PC-9 (cell line): ENCODE measurements at regions not wholly inside any gene's neighbourhood (a gene's known extent, or its start where the extent isn't known, plus 50 kb on each side); places are given as distances from the start of the nearest gene placed in this dataset.

Experiments used
- BruUV-seq: library from RNA; stranded (reverse); fragments of 400-500 nt; replicated peaks from 2 replicates; lab custom pipeline; 2021; lab: Mats Ljungman, UMichigan
- CTCF ChIA-PET: fragments of 300-600 bp; sonication (Branson Sonifier 250); formaldehyde crosslinking; loops from one replicate; lab custom pipeline; 2022; ENCODE audit warnings: antibody characterized with exemption; lab: Charles Lee
- POLR2A ChIA-PET: fragments of 300-600 bp; sonication (Branson Sonifier 250); formaldehyde crosslinking; loops from one replicate; lab custom pipeline; 2022; ENCODE audit warnings: antibody characterized with exemption; ENCODE audit not compliant: unreplicated experiment; lab: Charles Lee
- DNase-seq, 2 experiments: peaks; one replicate each; pipeline versions ENCODE4 v3.0.0 to v3.0.0-alpha.2; 2015 to 2022; ENCODE audit warnings: mixed read lengths in 1 of 2
- H2AFZ ChIP-seq: fragments of 200-600 bp; sonication (generic); 2 replicates; pipeline ENCODE4 v1.8.1; 2017; ENCODE audit warnings: antibody characterized with exemption
- H3F3A ChIP-seq: fragments of 200-600 bp; sonication (generic); 2 replicates; pipeline ENCODE4 v1.8.1; 2017; ENCODE audit warnings: antibody characterized with exemption, mild to moderate bottlenecking, low read depth; ENCODE audit not compliant: insufficient read depth
- H3K27ac ChIP-seq: fragments of 200-600 bp; sonication (generic); 2 replicates; pipeline ENCODE4 v1.6.1; 2016; ENCODE audit warnings: mixed run types
- H3K27me3 ChIP-seq: fragments of 200-600 bp; sonication (generic); 2 replicates; pipeline ENCODE4 v1.6.1; 2016; ENCODE audit warnings: low read depth, mixed run types; ENCODE audit not compliant: insufficient read depth
- H3K36me3 ChIP-seq: fragments of 200-600 bp; sonication (generic); 2 replicates; pipeline ENCODE4 v1.6.1; 2016; ENCODE audit warnings: low read depth, mixed run types
- H3K4me1 ChIP-seq: fragments of 200-600 bp; sonication (generic); replicated peaks from 2 replicates; pipeline ENCODE4 v1.6.1; 2016; ENCODE audit warnings: mixed run types; ENCODE audit not compliant: insufficient read depth
- H3K4me2 ChIP-seq: fragments of 200-600 bp; sonication (generic); 2 replicates; pipeline ENCODE4 v1.6.1; 2017; ENCODE audit warnings: mixed run types
- H3K4me3 ChIP-seq: fragments of 200-600 bp; sonication (generic); 2 replicates; pipeline ENCODE4 v1.6.1; 2016; ENCODE audit warnings: mixed run types
- H3K79me2 ChIP-seq: fragments of 200-600 bp; sonication (generic); 2 replicates; pipeline ENCODE4 v1.6.1; 2017; ENCODE audit warnings: low read depth, mixed run types
- H3K9me2 ChIP-seq: fragments of 200-600 bp; sonication (generic); 2 replicates; pipeline ENCODE4 v1.8.1; 2017; ENCODE audit warnings: mild to moderate bottlenecking; ENCODE audit not compliant: insufficient read depth
- H3K9me3 ChIP-seq: fragments of 200-600 bp; sonication (generic); 2 replicates; pipeline ENCODE4 v1.8.1; 2016; ENCODE audit warnings: low read depth; ENCODE audit not compliant: insufficient read depth
- H4K20me1 ChIP-seq: fragments of 200-600 bp; sonication (generic); 2 replicates; pipeline ENCODE4 v1.8.1; 2017; ENCODE audit not compliant: insufficient read depth
- EZH2 ChIP-seq: fragments of 200-600 bp; sonication (generic); IDR thresholded peaks from 2 replicates; pipeline ENCODE4 v1.8.0; 2017; ENCODE audit warnings: antibody characterized with exemption, low read depth
- intact Hi-C: fragments of 100-400 bp; cut with micrococcal nuclease; formaldehyde crosslinking; loops from one replicate; pipeline ENCODE4 v1.10.0; 2022; ENCODE audit not compliant: unreplicated experiment
- TF ChIP-seq, protein P1 (sequence below): fragments of 200-600 bp; sonication (generic); conservative IDR thresholded peaks from 2 replicates; pipeline ENCODE4 v1.6.1; 2017; ENCODE audit warnings: mixed run types, antibody characterized with exemption, mild to moderate bottlenecking, moderate library complexity

DNA sequence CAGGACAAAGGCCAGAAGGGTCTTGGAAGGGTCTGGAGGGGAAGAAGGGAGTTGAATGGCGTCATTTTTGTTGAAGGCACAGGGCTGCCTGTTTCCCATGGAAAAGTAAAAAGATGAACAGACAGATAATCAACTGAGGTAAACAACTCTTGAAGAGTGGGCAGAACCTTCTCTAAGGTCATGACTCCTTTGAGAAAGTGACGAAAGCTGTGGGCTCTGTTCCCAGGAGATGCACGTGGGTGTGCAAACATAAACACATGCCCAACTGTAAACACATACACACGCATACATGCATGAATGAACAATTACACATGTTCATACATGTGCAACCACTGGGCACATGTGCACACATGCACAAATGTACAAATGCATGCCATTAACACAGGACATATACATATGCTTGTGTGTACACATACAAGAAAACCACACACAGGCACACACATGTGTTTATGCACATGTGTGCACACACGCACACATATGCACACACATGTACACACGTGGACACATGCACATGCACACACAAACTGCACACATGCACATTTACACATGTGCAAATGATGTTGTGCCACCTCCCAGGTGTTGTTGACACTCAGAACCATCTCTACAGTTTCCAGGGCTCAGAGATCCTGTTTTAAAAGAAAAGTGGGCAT is 143.3 kb downstream of the GADD45G start:
- no peaks in the 10 kb centered on the region for H3K79me2 ChIP-seq
- H3K27me3 ChIP-seq, result peaks cover 77% of the 10 kb centered on the region
- H4K20me1 ChIP-seq, result no peaks in the 10 kb centered on the region
- H3F3A ChIP-seq, result no peaks in the 10 kb centered on the region
- no peaks in the 10 kb centered on the region for H3K36me3 ChIP-seq
- H3K27ac ChIP-seq, result no peak overlapping the region
- no peaks in the 10 kb centered on the region for H3K9me2 ChIP-seq
- H3K4me1 ChIP-seq, result no peaks in the 10 kb centered on the region
- DNase-seq, result no peak
- BruUV-seq, result no TSS peak
- no peak overlapping the region for H2AFZ ChIP-seq
- intact Hi-C loops, result no loop called here
- no peak overlapping the region for H3K4me3 ChIP-seq
- POLR2A ChIA-PET, result no interaction called here
- CTCF ChIA-PET, result no interaction called here
- H3K4me2 ChIP-seq, result no peak overlapping the region
- TF ChIP-seq, protein P1, sequence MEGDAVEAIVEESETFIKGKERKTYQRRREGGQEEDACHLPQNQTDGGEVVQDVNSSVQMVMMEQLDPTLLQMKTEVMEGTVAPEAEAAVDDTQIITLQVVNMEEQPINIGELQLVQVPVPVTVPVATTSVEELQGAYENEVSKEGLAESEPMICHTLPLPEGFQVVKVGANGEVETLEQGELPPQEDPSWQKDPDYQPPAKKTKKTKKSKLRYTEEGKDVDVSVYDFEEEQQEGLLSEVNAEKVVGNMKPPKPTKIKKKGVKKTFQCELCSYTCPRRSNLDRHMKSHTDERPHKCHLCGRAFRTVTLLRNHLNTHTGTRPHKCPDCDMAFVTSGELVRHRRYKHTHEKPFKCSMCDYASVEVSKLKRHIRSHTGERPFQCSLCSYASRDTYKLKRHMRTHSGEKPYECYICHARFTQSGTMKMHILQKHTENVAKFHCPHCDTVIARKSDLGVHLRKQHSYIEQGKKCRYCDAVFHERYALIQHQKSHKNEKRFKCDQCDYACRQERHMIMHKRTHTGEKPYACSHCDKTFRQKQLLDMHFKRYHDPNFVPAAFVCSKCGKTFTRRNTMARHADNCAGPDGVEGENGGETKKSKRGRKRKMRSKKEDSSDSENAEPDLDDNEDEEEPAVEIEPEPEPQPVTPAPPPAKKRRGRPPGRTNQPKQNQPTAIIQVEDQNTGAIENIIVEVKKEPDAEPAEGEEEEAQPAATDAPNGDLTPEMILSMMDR, result no peak
- no peak for TF ChIP-seq EZH2
- H3K9me3 ChIP-seq, result peaks cover 4% of the 10 kb centered on the region; the same call in 1 of the 2 replicates

DNA sequence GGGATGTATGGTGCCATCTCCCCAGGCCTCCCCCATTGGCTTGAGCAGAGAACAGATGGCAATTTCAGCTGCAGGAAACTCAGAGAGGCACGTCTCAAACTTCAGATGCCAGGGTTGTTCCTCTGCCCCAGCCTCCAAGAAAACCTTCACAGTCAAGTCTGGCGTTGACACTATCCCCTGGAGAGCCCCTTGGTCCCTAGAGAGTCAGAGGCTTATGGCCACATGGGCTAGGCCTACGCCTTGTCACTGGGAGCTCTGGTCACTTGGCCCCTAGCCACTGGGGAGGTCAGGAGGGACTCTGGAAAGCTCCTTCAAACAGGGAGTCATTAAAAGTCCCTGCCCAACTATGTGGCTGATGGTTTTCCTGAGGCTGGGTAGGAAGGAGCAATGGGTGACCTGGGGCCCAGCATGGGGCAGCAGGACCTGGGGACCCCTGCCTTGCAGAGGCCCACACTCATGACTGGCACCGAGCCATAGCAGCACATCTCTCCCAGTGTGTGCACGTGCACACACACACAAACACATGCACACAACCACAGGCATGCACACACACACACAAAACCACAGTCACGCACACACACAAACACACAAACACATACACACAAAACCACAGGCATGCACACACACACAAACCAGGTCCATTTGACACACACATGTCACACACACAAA is 144.2 kb downstream of the GADD45G start:
- no peaks in the 10 kb centered on the region for H3K79me2 ChIP-seq
- H3K36me3 ChIP-seq, result no peaks in the 10 kb centered on the region
- no peak overlapping the region for H3K4me2 ChIP-seq
- no peak for TF ChIP-seq EZH2
- TF ChIP-seq, protein P1, result no peak
- no peak overlapping the region for H2AFZ ChIP-seq
- H3K9me3 ChIP-seq, result peaks cover 4% of the 10 kb centered on the region; the same call in 1 of the 2 replicates
- BruUV-seq, result no TSS peak
- ChIA-PET CTCF (no interaction called here), POLR2A (no interaction called here)
- intact Hi-C loops, result no loop called here
- no peaks in the 10 kb centered on the region for H4K20me1 ChIP-seq
- no peaks in the 10 kb centered on the region for H3F3A ChIP-seq
- no peak overlapping the region for H3K27ac ChIP-seq
- no peak for DNase-seq
- H3K4me1 ChIP-seq, result no peaks in the 10 kb centered on the region
- H3K9me2 ChIP-seq, result no peaks in the 10 kb centered on the region
- peaks cover 77% of the 10 kb centered on the region for H3K27me3 ChIP-seq
- no peak overlapping the region for H3K4me3 ChIP-seq

DNA sequence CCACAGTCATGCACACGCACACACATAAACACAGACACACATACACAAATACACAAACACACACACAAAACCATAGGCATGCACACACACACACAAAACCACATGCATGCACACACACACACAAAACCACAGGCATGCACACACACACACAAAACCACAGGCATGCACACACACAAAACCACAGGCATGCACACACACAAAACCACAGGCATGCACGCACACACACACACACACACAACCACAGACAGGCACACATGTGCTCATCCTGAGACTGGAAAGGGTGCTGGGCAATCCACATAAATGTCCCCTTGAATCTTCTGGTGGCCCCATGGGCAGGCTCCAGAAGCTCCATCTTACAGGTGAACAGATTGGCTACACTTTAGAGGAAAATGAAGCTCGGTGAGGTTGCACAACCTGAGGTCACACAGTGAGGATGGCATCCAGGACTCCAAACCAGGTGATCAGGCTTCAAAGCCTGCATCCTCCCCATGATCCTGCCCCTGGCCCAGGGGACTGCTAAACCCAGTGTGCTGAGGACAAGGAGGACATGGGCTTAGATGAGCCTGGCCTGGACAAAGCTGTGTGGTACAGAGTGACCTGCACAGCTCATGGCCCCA is 144.8 kb downstream of the GADD45G start:
- CTCF ChIA-PET, result interaction anchor here (0.7 kb wide), 1 partner anchor 56 kb away, joined by 28 read pairs; no protein-coding TSS in a partner anchor
- Histone ChIP-seq H4K20me1 (no peaks in the 10 kb centered on the region), H3K4me1 (no peaks in the 10 kb centered on the region), H3K36me3 (no peaks in the 10 kb centered on the region), H3F3A (no peaks in the 10 kb centered on the region), H3K4me3 (no peak overlapping the region), H2AFZ (no peak overlapping the region), H3K27me3 (peaks cover 76% of the 10 kb centered on the region), H3K27ac (no peak overlapping the region), H3K79me2 (no peaks in the 10 kb centered on the region), H3K4me2 (no peak overlapping the region), H3K9me3 (peaks cover 4% of the 10 kb centered on the region; the same call in 1 of the 2 replicates), H3K9me2 (no peaks in the 10 kb centered on the region)
- intact Hi-C loops, result no loop called here
- POLR2A ChIA-PET, result no interaction called here
- no peak for DNase-seq
- no peak for TF ChIP-seq EZH2
- TF ChIP-seq, protein P1, result no peak
- BruUV-seq, result no TSS peak
